ENCODE measurements at regions not wholly inside any gene's neighbourhood (a gene's known extent, or its start where the extent isn't known, plus 50 kb on each side); places are given as distances from the start of the nearest gene placed in this dataset.

GRCh38 chrX:138777230-138777629 lies 65.7 kb upstream of the FGF13 start:
- no peaks in the 10 kb centered on the region for H3K9me3 ChIP-seq (ENCODE audit: control insufficient read depth in 1 of 2, insufficient read depth in 1 of 2, low read depth in 1 of 2, low read length in 2 of 2)
- H4K20me1 ChIP-seq (ENCODE audit: insufficient read depth), result no peaks in the 10 kb centered on the region
- no peak for ATAC-seq
- no peak overlapping the region for H3K4me3 ChIP-seq (replicated peaks in 1 of 2; ENCODE audit: low read depth in 1 of 2, low read length in 2 of 2)
- intact Hi-C loops (cut with micrococcal nuclease), result loop anchor here (5.0 kb wide), 1 partner anchor 1190 kb away; the partner anchor contains the start of gene CXorf66
- BruUV-seq (replicated peaks), result no TSS peak
- no peak overlapping the region for H3K27ac ChIP-seq (ENCODE audit: low read depth, low read length)
- H3K4me2 ChIP-seq (ENCODE audit: low read length), result no peak overlapping the region
- no peak overlapping the region for H3K9ac ChIP-seq (ENCODE audit: low read length)
- no peak for DNase-seq (ENCODE audit: low read depth, low spot score)
- ChIA-PET POLR2A (no interaction called here), CTCF (no interaction called here), RAD21 (ENCODE audit: low non-redundant PET in 1 of 2, low total read pairs in 2 of 2, uncharacterized antibody in 2 of 2, unreplicated experiment in 2 of 2) (no interaction called here)
- H3K4me1 ChIP-seq (ENCODE audit: control insufficient read depth in 1 of 2, insufficient read depth in 2 of 2, low read length in 2 of 2), result no peaks in the 10 kb centered on the region
- no peaks in the 10 kb centered on the region for H3K79me2 ChIP-seq (ENCODE audit: insufficient read depth, low read length)
- H3K9me2 ChIP-seq (ENCODE audit: insufficient read depth), result no peaks in the 10 kb centered on the region
- no peak overlapping the region for H2AFZ ChIP-seq (ENCODE audit: low read depth, low read length, poor library complexity, severe bottlenecking)
- no peaks in the 10 kb centered on the region for H3K36me3 ChIP-seq (ENCODE audit: control insufficient read depth in 1 of 2, insufficient read depth in 2 of 2, low read length in 2 of 2)
- H3K27me3 ChIP-seq (ENCODE audit: insufficient read depth, low read length), result no peaks in the 10 kb centered on the region
- no peak for TF ChIP-seq CBX3 (IDR thresholded peaks at IDR 0.05; ENCODE audit: low read depth)
- no peak for TF ChIP-seq EGR1 (IDR thresholded peaks at IDR 0.05; ENCODE audit: low read depth)
- no peak for TF ChIP-seq ATF3 (IDR thresholded peaks at IDR 0.05)

- no peaks in the 10 kb centered on the region for H3K36me3 ChIP-seq (ENCODE audit: control insufficient read depth in 1 of 2, insufficient read depth in 2 of 2, low read length in 2 of 2)
Observed at GRCh38 chrX:138775517-138775916, 64.0 kb upstream of the FGF13 start.

More at GRCh38 chrX:138775517-138775916, 64.0 kb upstream of the FGF13 start:
- no TSS peak for BruUV-seq (replicated peaks)
- Histone ChIP-seq H3K9ac (ENCODE audit: low read length) (no peak overlapping the region), H3K4me2 (ENCODE audit: low read length) (no peak overlapping the region), H4K20me1 (ENCODE audit: insufficient read depth) (no peaks in the 10 kb centered on the region), H3K9me2 (ENCODE audit: insufficient read depth) (no peaks in the 10 kb centered on the region), H2AFZ (ENCODE audit: low read depth, low read length, poor library complexity, severe bottlenecking) (no peak overlapping the region), H3K27me3 (ENCODE audit: insufficient read depth, low read length) (no peaks in the 10 kb centered on the region), H3K27ac (ENCODE audit: low read depth, low read length) (no peak overlapping the region), H3K9me3 (ENCODE audit: control insufficient read depth in 1 of 2, insufficient read depth in 1 of 2, low read depth in 1 of 2, low read length in 2 of 2) (no peaks in the 10 kb centered on the region), H3K4me3 (replicated peaks in 1 of 2; ENCODE audit: low read depth in 1 of 2, low read length in 2 of 2) (no peak overlapping the region), H3K4me1 (ENCODE audit: control insufficient read depth in 1 of 2, insufficient read depth in 2 of 2, low read length in 2 of 2) (no peaks in the 10 kb centered on the region), H3K79me2 (ENCODE audit: insufficient read depth, low read length) (no peaks in the 10 kb centered on the region)
- DNase-seq (ENCODE audit: low read depth, low spot score), result no peak
- RAD21 ChIA-PET (ENCODE audit: low non-redundant PET in 1 of 2, low total read pairs in 2 of 2, uncharacterized antibody in 2 of 2, unreplicated experiment in 2 of 2), result no interaction called here
- POLR2A ChIA-PET, result no interaction called here
- no peak for ATAC-seq
- TF ChIP-seq MAX (IDR thresholded peaks at IDR 0.05) (no peak), YY1 (IDR thresholded peaks at IDR 0.05; ENCODE audit: extremely low read depth, insufficient replicate concordance, low read depth, low read length) (no peak), CTCF (IDR thresholded peaks at IDR 0.05 in 2 of 3, conservative IDR thresholded peaks at IDR 0.05 in 1 of 3; ENCODE audit: borderline replicate concordance in 1 of 3, insufficient read depth in 1 of 3, low read depth in 2 of 3, low read length in 2 of 3) (0 out of 6 replicates have a peak, but pooled peaks of 1 of the 3 experiments have one; percentile 10), ZNF274 (IDR thresholded peaks at IDR 0.05; ENCODE audit: low read depth, low read length) (no peak)
- intact Hi-C loops (cut with micrococcal nuclease), result loop anchor here (5.0 kb wide), 1 partner anchor 1192 kb away; the partner anchor contains the start of gene CXorf66
- CTCF ChIA-PET, result no interaction called here

All from HCT116 (cell line).